ENCODE measurements at regions not wholly inside any gene's neighbourhood (a gene's known extent, or its start where the extent isn't known, plus 50 kb on each side); places are given as distances from the start of the nearest gene placed in this dataset.

DNA sequence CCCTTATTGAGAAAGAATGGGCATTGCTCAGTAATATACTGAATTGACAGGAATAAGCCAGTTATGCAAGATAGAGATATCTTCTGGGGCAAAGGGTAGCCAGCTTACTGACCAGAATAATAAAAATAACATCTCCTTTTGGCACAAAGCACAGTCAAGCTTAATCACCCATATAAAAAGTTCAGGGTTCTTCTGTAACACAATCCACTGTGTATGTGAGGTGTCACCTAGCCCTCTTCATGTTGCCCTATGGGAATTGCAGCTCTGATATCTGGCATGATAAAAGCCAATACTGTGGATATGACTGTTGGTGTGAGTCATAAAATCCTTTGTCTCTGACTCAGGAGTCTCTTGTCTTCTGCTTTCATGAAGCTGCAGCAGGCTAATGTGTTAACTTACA is 90.8 kb downstream of the DSEL start:
- H3K4me3 Mint-ChIP-seq = no peak overlapping the region
- no peak overlapping the region for H2BK120ac ChIP-seq (ENCODE audit: low read depth, low read length, poor library complexity, severe bottlenecking)
- H3K23ac ChIP-seq (ENCODE audit: insufficient read length, low read depth, low read length) = no peak overlapping the region
- DNase-seq = no peak
- no peak overlapping the region for H2AK5ac ChIP-seq (ENCODE audit: insufficient read length, low read length)
- no peaks in the 10 kb centered on the region for H4K20me1 ChIP-seq (ENCODE audit: control insufficient read depth, insufficient read depth, insufficient read length)
- H3K9me3 Mint-ChIP-seq = no peaks in the 10 kb centered on the region
- H3K27me3 ChIP-seq (ENCODE audit: insufficient read depth, low read length) = no peaks in the 10 kb centered on the region
- no peak overlapping the region for H2BK15ac ChIP-seq (ENCODE audit: low read depth, low read length)
- no peaks in the 10 kb centered on the region for H3K4me1 ChIP-seq (ENCODE audit: insufficient read depth, low read length)
- H3K18ac ChIP-seq (ENCODE audit: insufficient read length, low read depth, low read length) = no peak overlapping the region
- H3K9ac ChIP-seq (ENCODE audit: extremely low read depth, insufficient read length, low read length) = no peak overlapping the region
- no peak overlapping the region for H2BK5ac ChIP-seq (ENCODE audit: insufficient read length, low read length)
- H3K36me3 Mint-ChIP-seq (ENCODE audit: insufficient read depth in 1 of 3, low read depth in 3 of 3) = no peaks in the 10 kb centered on the region
- TF ChIP-seq CTCF (conservative IDR thresholded peaks at IDR 0.05) = no peak
- H2AFZ ChIP-seq (ENCODE audit: low read length) = no peak overlapping the region
- H4K5ac ChIP-seq (ENCODE audit: insufficient read length, low read depth, low read length) = no peak overlapping the region
- H4K8ac ChIP-seq (replicated peaks; ENCODE audit: insufficient read length, low read depth, low read length) = no peak overlapping the region
- no peak overlapping the region for H2BK12ac ChIP-seq (ENCODE audit: insufficient read length, low read depth, low read length)
- H3K4me1 Mint-ChIP-seq = no peaks in the 10 kb centered on the region
- H3K79me2 ChIP-seq (ENCODE audit: insufficient read depth, low read length) = no peaks in the 10 kb centered on the region
- no peak overlapping the region for H4K91ac ChIP-seq (ENCODE audit: insufficient read length, low read depth, low read length)
- H3T11ph ChIP-seq (ENCODE audit: low read length) = no peak overlapping the region
- no peak overlapping the region for H3K27ac Mint-ChIP-seq
- no peak overlapping the region for H3K4ac ChIP-seq (ENCODE audit: low read depth, low read length)
- H2BK20ac ChIP-seq (ENCODE audit: low read depth, low read length, poor library complexity, severe bottlenecking) = no peak overlapping the region
- H3K23me2 ChIP-seq (ENCODE audit: insufficient read length, low read depth, low read length, poor library complexity, severe bottlenecking) = no peaks in the 10 kb centered on the region
- no peak overlapping the region for H3K4me2 ChIP-seq (ENCODE audit: insufficient read depth, insufficient read length, low read length)
- H3K79me1 ChIP-seq (ENCODE audit: insufficient read depth, low read depth, low read length, poor library complexity, severe bottlenecking) = no peaks in the 10 kb centered on the region
- H3K27me3 Mint-ChIP-seq (ENCODE audit: low read depth) = peaks cover 2% of the 10 kb centered on the region; the same call in 1 of the 2 replicates
- H3K9me3 ChIP-seq (ENCODE audit: control insufficient read depth, low read depth, low read length) = no peaks in the 10 kb centered on the region
- H3K56ac ChIP-seq (ENCODE audit: insufficient read length, low read depth, low read length) = no peak overlapping the region
- no peak overlapping the region for H3K27ac ChIP-seq (ENCODE audit: insufficient read length, low read depth, low read length)
- no peak overlapping the region for H3K14ac ChIP-seq (ENCODE audit: insufficient read depth, low read length)
